ENCODE measurements at regions not wholly inside any gene's neighbourhood (a gene's known extent, or its start where the extent isn't known, plus 50 kb on each side); places are given as distances from the start of the nearest gene placed in this dataset.

DNA sequence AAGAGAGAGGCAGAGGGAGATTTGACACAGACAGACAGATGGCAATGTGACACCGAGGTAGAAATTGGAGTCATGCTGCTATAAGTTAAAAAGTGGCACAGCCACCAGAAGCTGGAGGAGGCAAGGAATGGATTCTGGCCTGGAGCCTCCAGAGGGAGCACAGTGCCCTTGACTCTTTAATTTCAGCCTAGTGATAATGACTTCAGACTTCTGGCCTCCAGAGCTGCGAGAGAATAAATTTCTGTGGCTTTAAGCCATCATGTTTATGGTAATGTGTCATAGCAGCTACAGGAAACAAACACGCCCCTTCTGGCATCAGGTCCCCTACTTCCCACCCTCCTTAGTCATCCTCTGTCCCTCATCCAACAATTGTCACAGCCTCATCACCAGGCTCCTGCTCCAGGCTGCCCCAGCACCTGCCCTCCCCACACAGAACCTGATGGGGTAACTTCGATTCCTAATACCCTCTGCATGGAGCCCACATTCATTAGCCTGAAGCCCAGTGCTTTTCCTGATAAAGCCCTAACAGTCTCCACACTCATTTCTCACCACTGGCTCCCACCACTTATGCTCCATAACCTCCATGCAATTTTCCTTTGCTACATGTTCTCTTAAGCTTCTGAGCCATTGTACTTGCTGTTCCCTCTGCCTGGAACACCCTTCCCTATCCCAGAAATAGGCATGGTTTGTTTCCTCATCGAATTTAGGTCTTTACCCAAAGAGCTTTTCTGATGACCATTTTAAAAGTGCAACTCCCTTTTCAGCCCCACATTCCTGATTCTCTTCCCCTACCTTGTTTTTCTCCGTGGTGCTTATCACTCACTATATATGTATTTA lies 69.7 kb upstream of the TOX2 start:
- Mint-ChIP-seq H3K27ac (ENCODE audit: low read depth, unreplicated experiment) (peak overlapping the region; percentile 80), H3K9me3 (ENCODE audit: unreplicated experiment) (peaks cover 6% of the 10 kb centered on the region), H3K4me3 (ENCODE audit: unreplicated experiment) (no peak overlapping the region), H3K36me3 (ENCODE audit: insufficient read depth, unreplicated experiment) (no peaks in the 10 kb centered on the region), H3K27me3 (ENCODE audit: insufficient read depth, unreplicated experiment) (no peaks in the 10 kb centered on the region), H3K4me1 (ENCODE audit: insufficient read depth, unreplicated experiment) (peaks cover 38% of the 10 kb centered on the region)
- intact Hi-C loops (cut with micrococcal nuclease) = loop anchor here (1.0 to 10.0 kb wide), 3 partner anchors 90 to 235 kb away; no protein-coding TSS in a partner anchor
- ChIA-PET CTCF (interaction anchor here (0.6 to 2.2 kb wide), 12 partner anchors 10 to 342 kb away, joined by 3 to 19 read pairs (median 4); no protein-coding TSS in a partner anchor), POLR2A (interaction anchor here (0.6 to 1.0 kb wide), 4 partner anchors 9 to 215 kb away, joined by 3 to 4 read pairs (median 3); no protein-coding TSS in a partner anchor)
- DNase-seq (ENCODE audit: unreplicated experiment) = peak; percentile 68
- TF ChIP-seq, protein P1, sequence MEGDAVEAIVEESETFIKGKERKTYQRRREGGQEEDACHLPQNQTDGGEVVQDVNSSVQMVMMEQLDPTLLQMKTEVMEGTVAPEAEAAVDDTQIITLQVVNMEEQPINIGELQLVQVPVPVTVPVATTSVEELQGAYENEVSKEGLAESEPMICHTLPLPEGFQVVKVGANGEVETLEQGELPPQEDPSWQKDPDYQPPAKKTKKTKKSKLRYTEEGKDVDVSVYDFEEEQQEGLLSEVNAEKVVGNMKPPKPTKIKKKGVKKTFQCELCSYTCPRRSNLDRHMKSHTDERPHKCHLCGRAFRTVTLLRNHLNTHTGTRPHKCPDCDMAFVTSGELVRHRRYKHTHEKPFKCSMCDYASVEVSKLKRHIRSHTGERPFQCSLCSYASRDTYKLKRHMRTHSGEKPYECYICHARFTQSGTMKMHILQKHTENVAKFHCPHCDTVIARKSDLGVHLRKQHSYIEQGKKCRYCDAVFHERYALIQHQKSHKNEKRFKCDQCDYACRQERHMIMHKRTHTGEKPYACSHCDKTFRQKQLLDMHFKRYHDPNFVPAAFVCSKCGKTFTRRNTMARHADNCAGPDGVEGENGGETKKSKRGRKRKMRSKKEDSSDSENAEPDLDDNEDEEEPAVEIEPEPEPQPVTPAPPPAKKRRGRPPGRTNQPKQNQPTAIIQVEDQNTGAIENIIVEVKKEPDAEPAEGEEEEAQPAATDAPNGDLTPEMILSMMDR (IDR thresholded peaks at IDR 0.05; ENCODE audit: unreplicated experiment) = no peak
- BruUV-seq (replicated peaks) = no TSS peak

DNA sequence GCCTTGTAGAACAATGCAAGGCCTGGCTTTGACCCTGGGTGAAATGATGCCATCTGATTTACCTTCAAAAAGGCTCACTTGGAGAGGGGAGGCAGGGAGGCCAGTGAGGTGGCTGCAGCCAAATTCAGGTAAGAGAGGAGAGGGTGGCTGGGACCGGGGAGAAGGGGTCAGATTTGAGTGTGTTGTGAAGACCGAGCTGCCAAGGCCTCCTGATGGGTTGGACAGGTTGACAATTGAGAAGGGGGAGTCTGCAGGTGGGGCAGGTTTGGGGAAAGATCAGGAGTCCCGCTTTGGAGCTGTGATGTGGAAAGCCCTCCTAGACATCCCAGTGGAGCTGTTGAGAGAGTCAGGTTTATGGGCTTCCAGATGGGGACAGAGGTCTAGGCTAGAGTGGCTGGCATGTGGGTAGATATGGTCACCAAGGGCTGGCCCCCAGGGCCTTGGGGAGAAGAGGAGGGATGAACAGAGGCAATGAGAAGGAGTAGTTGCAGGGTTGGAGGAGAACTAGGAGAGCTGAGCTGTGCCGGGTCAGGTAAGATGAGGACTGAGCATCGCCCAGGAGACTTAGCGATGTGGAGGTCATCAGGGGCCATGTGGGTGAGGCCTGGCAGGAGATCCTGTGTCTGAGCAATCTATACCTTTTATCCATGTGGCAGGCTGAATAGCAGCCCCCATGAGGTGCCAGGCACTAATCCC lies 70.5 kb upstream of the TOX2 start:
- no peaks in the 10 kb centered on the region for H3K36me3 Mint-ChIP-seq (ENCODE audit: insufficient read depth, unreplicated experiment)
- ChIA-PET CTCF (interaction anchor here (0.6 to 2.2 kb wide), 13 partner anchors 9 to 427 kb away, joined by 3 to 19 read pairs (median 4); no protein-coding TSS in a partner anchor), POLR2A (interaction anchor here (0.6 kb wide), 2 partner anchors 10 to 138 kb away, joined by 3 to 4 read pairs; no protein-coding TSS in a partner anchor)
- peaks cover 6% of the 10 kb centered on the region for H3K9me3 Mint-ChIP-seq (ENCODE audit: unreplicated experiment)
- H3K4me1 Mint-ChIP-seq (ENCODE audit: insufficient read depth, unreplicated experiment) = peaks cover 30% of the 10 kb centered on the region
- H3K27me3 Mint-ChIP-seq (ENCODE audit: insufficient read depth, unreplicated experiment) = no peaks in the 10 kb centered on the region
- TF ChIP-seq, protein P1 (IDR thresholded peaks at IDR 0.05; ENCODE audit: unreplicated experiment) = no peak
- H3K4me3 Mint-ChIP-seq (ENCODE audit: unreplicated experiment) = no peak overlapping the region
- BruUV-seq (replicated peaks) = no TSS peak
- DNase-seq (ENCODE audit: unreplicated experiment) = no peak
- intact Hi-C loops (cut with micrococcal nuclease) = loop anchor here (1.0 to 10.0 kb wide), 3 partner anchors 89 to 236 kb away; no protein-coding TSS in a partner anchor
- H3K27ac Mint-ChIP-seq (ENCODE audit: low read depth, unreplicated experiment) = peak overlapping the region; percentile 60

DNA sequence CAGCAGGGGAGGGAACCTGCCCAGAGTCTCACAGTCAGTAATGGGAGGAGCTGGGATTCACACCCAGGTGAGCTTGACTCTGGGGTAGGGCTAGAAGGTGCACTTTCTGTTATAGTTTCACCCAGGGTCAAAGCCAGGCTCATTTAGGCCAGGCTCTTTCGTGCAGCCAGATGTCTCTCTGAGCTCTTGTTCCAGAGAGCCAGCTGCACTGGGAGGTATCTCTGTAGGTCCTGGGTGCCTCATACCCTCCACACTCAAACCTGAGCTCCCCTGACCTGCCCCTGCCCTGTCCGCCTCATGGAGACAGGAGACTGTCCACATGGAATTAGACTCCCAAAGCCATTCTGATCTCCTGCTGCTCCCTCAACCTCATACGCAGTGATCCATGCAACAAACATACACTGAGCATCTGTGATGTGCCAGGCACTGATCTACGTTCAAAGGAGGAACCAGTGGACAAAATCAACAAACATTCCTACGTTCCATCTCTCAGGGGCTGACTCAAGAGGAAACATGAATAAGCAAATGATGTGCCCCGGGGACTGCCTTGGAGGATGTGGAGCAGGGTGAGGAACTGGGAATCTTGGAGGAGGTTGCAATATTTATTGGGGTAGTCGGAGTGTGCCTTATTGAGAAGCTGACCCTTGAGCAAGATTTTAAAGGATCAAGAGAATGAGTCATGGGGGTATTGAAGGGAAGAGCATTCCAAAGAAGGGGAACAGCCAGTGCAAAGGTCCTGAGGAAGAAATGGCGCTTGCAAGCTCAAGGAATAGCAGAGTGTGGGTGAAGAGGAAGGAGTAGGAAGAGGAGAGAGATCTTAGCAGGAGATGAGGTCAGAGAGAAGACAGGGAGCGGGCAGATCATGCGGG lies 71.3 kb upstream of the TOX2 start:
- DNase-seq (ENCODE audit: unreplicated experiment) = peak; percentile 78

More for the DNA sequence above, 71.3 kb upstream of the TOX2 start:
- intact Hi-C loops (cut with micrococcal nuclease) = loop anchor here (10.0 kb wide), 2 partner anchors 89 to 91 kb away; no protein-coding TSS in a partner anchor
- TF ChIP-seq, protein P1 (IDR thresholded peaks at IDR 0.05; ENCODE audit: unreplicated experiment) = no peak
- POLR2A ChIA-PET = interaction anchor here (0.6 kb wide), 1 partner anchor 97 kb away, joined by 4 read pairs; no protein-coding TSS in a partner anchor
- Mint-ChIP-seq H3K9me3 (ENCODE audit: unreplicated experiment) (peaks cover 6% of the 10 kb centered on the region), H3K27me3 (ENCODE audit: insufficient read depth, unreplicated experiment) (no peaks in the 10 kb centered on the region), H3K4me1 (ENCODE audit: insufficient read depth, unreplicated experiment) (peaks cover 29% of the 10 kb centered on the region), H3K36me3 (ENCODE audit: insufficient read depth, unreplicated experiment) (no peaks in the 10 kb centered on the region), H3K4me3 (ENCODE audit: unreplicated experiment) (no peak overlapping the region), H3K27ac (ENCODE audit: low read depth, unreplicated experiment) (no peak overlapping the region)
- no TSS peak for BruUV-seq (replicated peaks)
- CTCF ChIA-PET = interaction anchor here (0.6 to 2.2 kb wide), 8 partner anchors 8 to 426 kb away, joined by 3 to 19 read pairs (median 4); no protein-coding TSS in a partner anchor
